MM.1S (cell line): ENCODE measurements at regions not wholly inside any gene's neighbourhood (a gene's known extent, or its start where the extent isn't known, plus 50 kb on each side); places are given as distances from the start of the nearest gene placed in this dataset.
"Not testable (repeated sequence)": the region's sequence is repeated elsewhere in the genome, so short reads cannot be mapped to it uniquely, and the experiment has no call there.

ENCODE experiments used
- DNase-seq: peaks from one replicate; pipeline ENCODE4 v3.0.0-alpha.2; 2015
- H2AFZ ChIP-seq: fragments of 300-600 bp; sonication (generic); 2 replicates; pipeline ENCODE4 v1.6.0; 2016; ENCODE audit warnings: antibody characterized with exemption, low read length
- H3F3A ChIP-seq: fragments of 300-600 bp; sonication (generic); 2 replicates; pipeline ENCODE4 v1.6.1; 2016; ENCODE audit warnings: mild to moderate bottlenecking, antibody characterized with exemption, low read length, moderate library complexity, mixed read lengths; ENCODE audit not compliant: insufficient read depth
- H3K27ac ChIP-seq: fragments of 300-600 bp; sonication (generic); 2 replicates; pipeline ENCODE4 v1.5.1; 2016; ENCODE audit warnings: mild to moderate bottlenecking, low read length
- H3K27me3 ChIP-seq: fragments of 300-600 bp; sonication (generic); replicated peaks from 2 replicates; pipeline ENCODE4 v1.6.0; 2016; ENCODE audit warnings: low read length; ENCODE audit not compliant: insufficient read depth
- H3K36me3 ChIP-seq: fragments of 300-600 bp; sonication (generic); replicated peaks from 2 replicates; pipeline ENCODE4 v1.6.1; 2016; ENCODE audit warnings: mild to moderate bottlenecking, low read length, mixed read lengths; ENCODE audit not compliant: insufficient read depth
- H3K4me1 ChIP-seq: fragments of 300-600 bp; sonication (generic); 2 replicates; pipeline ENCODE4 v1.6.1; 2016; ENCODE audit warnings: low read length, mixed read lengths
- H3K4me2 ChIP-seq: fragments of 300-600 bp; sonication (generic); 2 replicates; pipeline ENCODE4 v1.6.0; 2016; ENCODE audit warnings: low read depth, low read length
- H3K4me3 ChIP-seq: fragments of 300-600 bp; sonication (generic); 2 replicates; pipeline ENCODE4 v1.5.1; 2016; ENCODE audit warnings: low read length, mixed read lengths
- H3K79me2 ChIP-seq: fragments of 300-600 bp; sonication (generic); 2 replicates; pipeline ENCODE4 v1.6.1; 2016; ENCODE audit warnings: mixed run types, low read length, mixed read lengths
- H3K9ac ChIP-seq: fragments of 300-600 bp; sonication (generic); 2 replicates; pipeline ENCODE4 v1.6.1; 2016; ENCODE audit warnings: low read length, mixed read lengths
- H3K9me2 ChIP-seq: fragments of 300-600 bp; sonication (generic); replicated peaks from 2 replicates; pipeline ENCODE4 v1.6.1; 2016; ENCODE audit warnings: mild to moderate bottlenecking, low read length, mixed read lengths; ENCODE audit not compliant: insufficient read depth
- H3K9me3 ChIP-seq: fragments of 300-600 bp; sonication (generic); replicated peaks from 2 replicates; pipeline ENCODE4 v1.6.1; 2016; ENCODE audit warnings: mild to moderate bottlenecking, low read length, mixed read lengths; ENCODE audit not compliant: insufficient read depth
- H4K20me1 ChIP-seq: fragments of 300-600 bp; sonication (generic); 2 replicates; pipeline ENCODE4 v1.6.1; 2016; ENCODE audit warnings: mild to moderate bottlenecking, low read length, moderate library complexity, mixed read lengths; ENCODE audit not compliant: insufficient read depth
- EZH2 ChIP-seq: fragments of 300-600 bp; sonication (generic); optimal IDR thresholded peaks from 2 replicates; pipeline ENCODE3; 2017; ENCODE audit warnings: low read depth, mild to moderate bottlenecking, antibody characterized with exemption, low read length, mixed read lengths
- EZH2phosphoT487 ChIP-seq: fragments of 300-600 bp; sonication (generic); IDR thresholded peaks from 2 replicates; pipeline ENCODE4 v1.6.1; 2018; ENCODE audit warnings: antibody characterized with exemption, low read length
- TF ChIP-seq, protein P1 (sequence below): fragments of 300-600 bp; sonication (generic); IDR thresholded peaks from 2 replicates; pipeline ENCODE4 v1.5.1; 2016; ENCODE audit warnings: antibody characterized with exemption, low read length, mixed read lengths

- DNase-seq, result no peak
- Histone ChIP-seq H3K27me3 (no peaks in the 10 kb centered on the region), H3K27ac (no peak overlapping the region), H3K9me2 (no peaks in the 10 kb centered on the region), H4K20me1 (no peaks in the 10 kb centered on the region), H3K9me3 (no peaks in the 10 kb centered on the region), H3K4me3 (no peak overlapping the region), H2AFZ (no peak overlapping the region), H3K36me3 (no peaks in the 10 kb centered on the region), H3K79me2 (no peaks in the 10 kb centered on the region), H3K4me2 (no peak overlapping the region), H3K4me1 (no peaks in the 10 kb centered on the region), H3F3A (no peaks in the 10 kb centered on the region), H3K9ac (no peak overlapping the region)
- no peak for TF ChIP-seq EZH2phosphoT487
- TF ChIP-seq, protein P1, sequence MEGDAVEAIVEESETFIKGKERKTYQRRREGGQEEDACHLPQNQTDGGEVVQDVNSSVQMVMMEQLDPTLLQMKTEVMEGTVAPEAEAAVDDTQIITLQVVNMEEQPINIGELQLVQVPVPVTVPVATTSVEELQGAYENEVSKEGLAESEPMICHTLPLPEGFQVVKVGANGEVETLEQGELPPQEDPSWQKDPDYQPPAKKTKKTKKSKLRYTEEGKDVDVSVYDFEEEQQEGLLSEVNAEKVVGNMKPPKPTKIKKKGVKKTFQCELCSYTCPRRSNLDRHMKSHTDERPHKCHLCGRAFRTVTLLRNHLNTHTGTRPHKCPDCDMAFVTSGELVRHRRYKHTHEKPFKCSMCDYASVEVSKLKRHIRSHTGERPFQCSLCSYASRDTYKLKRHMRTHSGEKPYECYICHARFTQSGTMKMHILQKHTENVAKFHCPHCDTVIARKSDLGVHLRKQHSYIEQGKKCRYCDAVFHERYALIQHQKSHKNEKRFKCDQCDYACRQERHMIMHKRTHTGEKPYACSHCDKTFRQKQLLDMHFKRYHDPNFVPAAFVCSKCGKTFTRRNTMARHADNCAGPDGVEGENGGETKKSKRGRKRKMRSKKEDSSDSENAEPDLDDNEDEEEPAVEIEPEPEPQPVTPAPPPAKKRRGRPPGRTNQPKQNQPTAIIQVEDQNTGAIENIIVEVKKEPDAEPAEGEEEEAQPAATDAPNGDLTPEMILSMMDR, result no peak
- no peak for TF ChIP-seq EZH2
Measured at GRCh38 chr13:40352802-40353562, 313.5 kb downstream of the FOXO1 start.

DNA sequence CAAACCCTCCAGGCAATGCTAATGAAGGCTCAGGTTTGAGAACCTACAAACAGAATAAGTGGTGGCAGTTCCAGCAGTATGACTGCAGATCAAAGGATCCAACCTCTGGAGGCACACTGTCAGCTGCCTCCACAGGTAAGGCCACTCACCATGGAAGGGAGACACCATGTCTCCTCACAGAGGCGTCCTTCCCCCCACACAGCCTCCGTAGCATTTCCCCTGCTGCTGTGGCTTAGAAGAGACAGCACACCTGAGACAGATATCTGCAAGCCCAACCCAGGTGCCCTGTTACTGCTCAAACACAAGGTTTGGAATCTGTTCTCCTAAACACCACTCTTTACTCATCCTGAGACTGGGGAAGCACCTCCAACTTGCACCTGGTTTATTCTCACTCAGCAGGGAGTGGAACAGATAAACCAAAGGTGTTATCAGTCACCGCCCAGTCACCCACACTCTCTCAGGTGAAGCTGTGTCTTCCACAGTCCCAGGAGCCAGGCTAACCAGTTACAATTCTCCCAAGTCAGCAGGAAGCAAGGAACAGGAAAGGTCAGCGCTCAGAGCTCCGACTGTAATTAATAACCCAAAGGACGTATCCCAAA lies 311.2 kb downstream of the FOXO1 start:
- no peaks in the 10 kb centered on the region for H3K36me3 ChIP-seq
- no peak overlapping the region for H3K4me3 ChIP-seq
- H3K9me2 ChIP-seq, result no peaks in the 10 kb centered on the region
- H3K79me2 ChIP-seq, result no peaks in the 10 kb centered on the region
- DNase-seq, result no peak
- no peaks in the 10 kb centered on the region for H3K27me3 ChIP-seq
- no peak overlapping the region for H3K27ac ChIP-seq
- H4K20me1 ChIP-seq, result no peaks in the 10 kb centered on the region
- H3K4me1 ChIP-seq, result no peaks in the 10 kb centered on the region
- no peaks in the 10 kb centered on the region for H3K9me3 ChIP-seq
- H2AFZ ChIP-seq, result no peak overlapping the region
- H3K4me2 ChIP-seq, result no peak overlapping the region
- H3K9ac ChIP-seq, result no peak overlapping the region
- TF ChIP-seq EZH2phosphoT487, result no peak
- TF ChIP-seq EZH2, result no peak
- no peaks in the 10 kb centered on the region for H3F3A ChIP-seq

DNA sequence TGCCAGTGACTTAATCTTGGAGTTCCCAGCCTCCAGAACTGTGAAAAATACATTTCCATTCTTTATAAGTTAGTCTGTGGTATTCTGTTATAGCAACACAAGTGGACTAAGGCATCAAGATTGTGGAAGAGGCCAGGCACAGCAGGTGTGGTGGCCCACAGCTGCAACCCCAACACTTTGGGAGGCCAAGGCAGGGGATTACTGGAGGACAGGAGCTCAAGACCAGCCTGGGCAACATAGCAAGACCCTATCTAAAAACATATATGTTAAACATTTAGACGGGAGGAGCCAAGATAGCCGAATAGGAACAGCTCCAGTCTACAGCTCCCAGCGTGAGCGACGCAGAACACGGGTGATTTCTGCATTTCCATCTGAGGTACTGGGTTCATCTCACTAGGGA lies 310.4 kb downstream of the FOXO1 start:
- no peaks in the 10 kb centered on the region for H3K27me3 ChIP-seq
- no peaks in the 10 kb centered on the region for H3K79me2 ChIP-seq
- H3K36me3 ChIP-seq, result no peaks in the 10 kb centered on the region
- no peak overlapping the region for H3K4me2 ChIP-seq
- no peaks in the 10 kb centered on the region for H3K9me2 ChIP-seq
- no peaks in the 10 kb centered on the region for H3K4me1 ChIP-seq
- no peak for DNase-seq
- TF ChIP-seq, protein P1, result no peak
- no peak for TF ChIP-seq EZH2phosphoT487
- no peak for TF ChIP-seq EZH2
- no peaks in the 10 kb centered on the region for H3F3A ChIP-seq
- H2AFZ ChIP-seq, result no peak overlapping the region
- H3K27ac ChIP-seq, result no peak overlapping the region
- H4K20me1 ChIP-seq, result no peaks in the 10 kb centered on the region
- H3K4me3 ChIP-seq, result no peak overlapping the region
- H3K9me3 ChIP-seq, result no peaks in the 10 kb centered on the region
- H3K9ac ChIP-seq, result no peak overlapping the region

DNA sequence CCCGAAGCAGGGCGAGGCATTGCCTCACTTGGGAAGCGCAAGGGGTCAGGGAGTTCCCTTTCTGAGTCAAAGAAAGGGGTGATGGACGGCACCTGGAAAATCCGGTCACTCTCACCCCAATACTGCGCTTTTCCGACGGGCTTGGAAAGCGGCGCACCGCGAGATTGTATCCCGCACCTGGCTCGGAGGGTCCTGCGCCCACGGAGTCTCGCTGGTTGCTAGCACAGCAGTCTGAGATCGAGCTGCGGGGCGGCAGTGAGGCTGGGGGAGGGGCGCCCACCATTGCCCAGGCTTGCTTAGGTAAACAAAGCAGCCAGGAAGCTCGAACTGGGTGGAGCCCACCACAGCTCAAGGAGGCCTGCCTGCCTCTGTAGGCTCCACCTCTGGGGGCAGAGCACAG lies 310.0 kb downstream of the FOXO1 start:
- H3K36me3 ChIP-seq, H3F3A ChIP-seq, H3K27ac ChIP-seq, H3K27me3 ChIP-seq, H3K9me2 ChIP-seq, H3K4me1 ChIP-seq, H3K79me2 ChIP-seq, H3K4me2 ChIP-seq, H4K20me1 ChIP-seq, H2AFZ ChIP-seq, H3K9ac ChIP-seq, H3K9me3 ChIP-seq, H3K4me3 ChIP-seq, DNase-seq: not testable (repeated sequence)
